Activated T-cell treated with anti-CD3 and anti-CD28 coated beads for 48 hours (primary cell): ENCODE measurements at regions not wholly inside any gene's neighbourhood (a gene's known extent, or its start where the extent isn't known, plus 50 kb on each side); places are given as distances from the start of the nearest gene placed in this dataset.

Experiments
- DNase-seq: peaks from one replicate; pipeline ENCODE4 v3.0.0-alpha.2; 2020; ENCODE audit warnings: low read depth

DNA sequence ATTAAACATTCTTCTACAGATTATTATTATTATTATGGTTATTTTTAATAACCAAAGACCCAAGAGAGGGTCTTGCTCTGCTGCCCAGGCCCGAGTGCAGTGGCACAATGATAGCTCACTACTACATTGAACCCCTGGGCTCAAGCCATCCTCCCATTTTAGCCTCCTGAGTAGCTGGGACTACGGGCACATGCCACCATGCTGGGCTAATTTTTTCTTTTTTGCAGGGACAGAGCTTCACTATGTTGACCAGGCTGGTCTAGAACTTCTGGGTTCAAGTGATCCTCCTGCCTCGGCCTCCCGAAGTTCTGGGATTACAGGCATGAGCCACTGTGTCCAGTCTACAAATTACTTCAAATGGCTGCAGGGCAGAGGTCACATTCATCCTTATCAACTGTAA lies 179.8 kb downstream of the KCNRG start:
- no peak for DNase-seq

GRCh38 chr13:50196118-50196517 lies 180.9 kb downstream of the KCNRG start:
- no peak for DNase-seq

DNA sequence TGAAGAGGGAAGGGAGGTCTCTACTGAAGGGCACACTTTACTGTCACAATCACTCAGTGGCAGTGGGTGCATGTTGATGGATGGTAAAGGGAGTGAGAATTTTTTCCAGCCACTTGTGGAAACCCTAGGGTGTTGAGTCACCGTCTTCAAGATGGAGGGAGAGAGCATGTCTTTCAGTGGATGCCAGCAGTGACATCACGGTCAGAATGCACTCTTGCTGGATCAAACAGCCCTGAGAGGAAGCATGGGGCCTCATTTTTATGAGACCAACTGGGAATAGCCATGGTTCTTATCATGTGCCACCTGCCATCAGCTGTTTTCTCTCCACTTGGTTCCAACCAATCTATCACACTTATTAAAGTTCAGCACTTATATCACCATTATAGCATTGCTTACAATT lies 182.5 kb downstream of the KCNRG start:
- no peak for DNase-seq

DNA sequence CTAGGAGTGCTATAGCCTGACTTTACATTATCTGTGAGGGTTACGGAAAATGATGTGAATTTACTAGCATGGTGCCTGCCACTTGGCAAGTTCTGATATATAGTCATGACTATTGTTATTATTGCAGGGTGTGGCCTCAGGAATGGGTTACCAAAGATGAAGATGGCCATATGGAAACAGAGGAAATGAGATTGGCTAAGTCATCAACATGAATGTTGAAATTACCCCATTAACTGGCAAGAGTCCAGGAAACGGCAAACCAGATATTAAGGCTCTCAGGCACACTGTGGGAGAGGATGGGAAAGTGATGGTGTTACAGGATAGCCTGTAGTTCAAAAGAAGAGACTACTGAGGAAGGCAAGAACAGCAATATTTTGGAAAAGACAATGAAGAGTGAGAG lies 183.3 kb downstream of the KCNRG start:
- no peak for DNase-seq

GRCh38 chr13:50200569-50200968 lies 185.3 kb downstream of the KCNRG start:
- no peak for DNase-seq

DNA sequence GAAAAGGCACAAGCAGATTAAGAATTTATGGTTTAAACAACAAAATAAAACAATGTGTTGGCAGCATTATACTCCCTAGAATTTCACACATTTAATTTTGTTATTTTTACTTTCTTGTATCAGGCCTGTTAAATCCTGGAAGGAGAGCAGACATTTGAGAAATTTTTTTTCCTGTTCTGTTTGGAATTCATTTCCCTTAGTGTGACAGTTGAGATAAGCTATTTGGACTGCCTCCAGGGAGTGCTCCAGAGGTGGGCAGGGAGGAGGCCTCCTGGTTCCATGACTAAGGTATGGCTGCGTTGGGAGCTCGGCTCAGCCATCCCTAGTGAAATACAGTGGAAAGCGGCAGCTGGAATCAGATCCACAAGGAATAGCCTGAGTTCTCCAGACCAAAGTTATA lies 185.7 kb downstream of the KCNRG start:
- no peak for DNase-seq

DNA sequence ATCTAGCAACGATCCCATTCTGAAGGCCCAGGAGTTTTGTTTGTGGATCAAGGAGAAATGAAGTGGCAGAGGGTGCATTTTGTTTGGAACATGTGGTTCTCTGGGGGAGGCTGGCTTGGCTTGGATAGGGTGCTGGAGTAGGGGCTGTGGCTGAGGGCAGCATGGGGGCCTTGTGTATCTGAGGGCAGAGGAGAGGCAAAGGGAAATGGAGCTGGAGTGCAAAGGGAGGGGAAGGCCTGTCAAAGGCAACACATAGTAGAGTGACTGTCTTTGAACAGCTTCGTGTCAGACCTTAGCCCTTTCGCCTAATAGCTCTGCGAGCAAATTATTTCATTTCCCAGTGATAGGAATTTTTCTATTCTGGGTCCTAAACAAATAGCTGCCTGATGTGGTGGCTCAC lies 187.2 kb downstream of the KCNRG start:
- DNase-seq, result no peak

DNA sequence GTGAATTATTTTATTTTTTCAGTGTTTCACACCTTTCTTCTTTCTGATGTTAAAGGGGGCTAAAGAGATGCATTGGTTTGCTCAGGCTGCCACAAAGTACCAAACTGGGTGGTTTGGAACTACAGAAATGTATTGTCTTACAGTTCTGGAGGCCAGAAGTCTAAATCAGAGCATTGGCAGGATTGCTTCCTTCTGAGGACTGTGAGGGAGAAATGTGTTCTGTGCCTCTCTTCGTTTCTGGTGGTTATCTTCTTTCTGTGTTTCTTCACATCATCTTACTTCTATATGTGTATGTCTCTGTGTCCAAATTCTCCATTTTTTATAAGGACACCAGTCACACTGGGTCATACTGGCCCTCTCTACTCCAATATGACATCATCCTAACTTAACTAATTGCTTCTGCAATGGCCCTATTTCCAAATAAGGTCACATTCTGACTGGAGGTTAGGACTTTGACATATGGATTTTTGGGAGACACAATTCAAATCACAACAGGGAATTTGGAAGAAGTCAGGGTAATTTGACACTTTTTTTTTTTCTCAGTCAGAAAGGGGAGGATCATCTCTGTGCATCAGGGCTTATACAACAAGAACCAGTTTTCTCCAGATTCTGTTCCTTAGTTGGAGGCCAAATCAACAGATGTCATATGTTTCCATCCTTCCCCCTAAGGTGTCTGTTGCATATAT lies 188.2 kb downstream of the KCNRG start:
- DNase-seq, result no peak

DNA sequence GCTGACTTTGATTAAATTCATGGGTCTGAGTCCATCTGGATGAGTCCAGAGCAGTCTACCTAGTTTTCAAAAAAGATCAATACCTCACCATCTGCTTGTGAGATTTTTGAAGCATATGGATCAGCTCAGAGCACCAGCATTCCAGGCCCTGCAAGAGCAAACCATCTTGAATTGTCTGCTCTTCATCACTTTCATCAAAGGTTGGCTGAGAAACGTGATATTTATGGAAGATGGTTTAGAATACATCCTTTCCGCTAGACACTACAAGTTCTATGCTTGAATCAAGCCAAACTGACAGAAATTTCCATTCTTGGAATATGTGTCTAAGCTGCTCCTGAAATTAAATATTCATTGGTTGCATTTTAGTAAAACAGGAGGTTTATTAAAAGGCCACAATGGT lies 190.3 kb downstream of the KCNRG start:
- no peak for DNase-seq

DNA sequence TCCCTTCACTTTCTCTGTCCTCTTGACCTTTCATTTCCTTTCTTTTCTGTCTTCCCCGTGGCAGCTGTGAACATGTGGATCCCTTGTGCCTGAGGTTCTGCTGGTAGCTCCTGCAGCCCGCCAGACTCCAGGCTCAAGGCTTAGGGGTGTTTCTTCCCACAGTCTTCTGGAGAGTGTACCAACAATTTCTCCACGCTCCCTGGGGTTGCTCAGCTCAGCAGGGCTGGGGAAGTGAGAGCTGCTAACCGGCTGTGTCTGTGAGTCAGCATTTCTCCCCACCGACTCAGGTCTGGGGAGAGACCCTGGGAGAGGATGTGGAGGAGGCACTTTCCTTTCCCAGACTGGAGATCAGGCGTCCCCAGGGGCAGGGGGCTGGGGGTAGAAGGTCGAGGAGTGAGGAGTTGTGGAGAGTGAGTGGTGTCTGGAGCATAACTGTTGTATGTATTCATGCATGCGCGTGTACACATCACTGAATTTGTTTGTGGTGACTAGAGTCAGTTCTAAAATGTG lies 193.6 kb downstream of the KCNRG start:
- no peak for DNase-seq

DNA sequence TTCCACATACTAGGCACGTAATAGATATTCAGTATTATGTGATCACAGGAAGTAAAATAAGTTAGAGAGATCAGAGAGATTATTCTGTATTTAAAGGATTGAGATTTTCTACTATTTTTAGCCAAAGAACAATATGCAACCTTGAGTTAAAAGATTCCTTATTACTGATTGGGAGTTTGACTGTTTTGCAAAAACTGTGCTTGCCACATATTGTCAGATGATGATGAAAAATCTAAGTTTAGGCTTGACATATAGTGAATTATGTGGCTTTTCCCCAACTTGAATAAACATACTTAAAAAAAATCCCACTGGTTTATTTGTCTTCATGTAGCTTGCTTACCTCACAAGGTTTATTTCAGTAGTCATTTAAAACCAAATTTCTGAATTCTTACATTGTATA lies 194.4 kb downstream of the KCNRG start:
- DNase-seq, result no peak

GRCh38 chr13:50213526-50213925 lies 198.3 kb downstream of the KCNRG start:
- no peak for DNase-seq

DNA sequence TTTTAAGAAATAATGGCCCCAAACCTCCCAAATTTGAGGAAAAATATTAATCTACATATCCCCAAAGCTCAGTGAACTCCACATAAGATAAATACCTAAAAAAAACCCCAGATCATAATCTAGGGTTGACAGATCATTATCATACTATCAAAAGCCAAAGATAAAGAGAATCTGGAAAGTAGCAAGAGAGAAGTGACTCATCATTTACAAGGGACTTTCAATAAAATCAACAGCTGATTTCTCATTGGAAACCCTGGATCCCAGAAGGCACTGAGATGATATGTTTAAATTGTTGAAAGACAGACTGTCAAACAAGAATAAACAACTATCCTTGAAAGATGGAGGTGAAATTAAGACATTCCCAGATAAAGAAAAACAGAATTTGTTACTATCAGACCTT lies 199.3 kb downstream of the KCNRG start:
- no peak for DNase-seq

DNA sequence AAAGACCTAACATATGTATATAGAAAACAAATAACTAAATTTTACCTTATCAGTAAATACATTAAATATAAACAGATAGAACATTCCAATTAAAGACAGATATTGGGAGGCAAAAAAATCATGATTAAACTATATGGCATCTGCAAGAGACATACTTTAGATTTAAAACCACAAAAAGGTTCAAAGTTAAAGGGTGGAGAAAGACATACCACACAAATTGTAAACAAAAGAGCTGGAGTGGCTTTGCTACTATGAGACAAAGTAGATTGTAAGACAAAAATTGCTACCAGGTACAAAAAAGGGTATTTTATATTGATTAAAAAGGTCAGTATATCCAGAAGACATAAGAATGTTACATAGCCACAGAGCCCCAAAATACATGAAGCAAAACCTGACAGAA lies 200.2 kb downstream of the KCNRG start:
- DNase-seq, result no peak

DNA sequence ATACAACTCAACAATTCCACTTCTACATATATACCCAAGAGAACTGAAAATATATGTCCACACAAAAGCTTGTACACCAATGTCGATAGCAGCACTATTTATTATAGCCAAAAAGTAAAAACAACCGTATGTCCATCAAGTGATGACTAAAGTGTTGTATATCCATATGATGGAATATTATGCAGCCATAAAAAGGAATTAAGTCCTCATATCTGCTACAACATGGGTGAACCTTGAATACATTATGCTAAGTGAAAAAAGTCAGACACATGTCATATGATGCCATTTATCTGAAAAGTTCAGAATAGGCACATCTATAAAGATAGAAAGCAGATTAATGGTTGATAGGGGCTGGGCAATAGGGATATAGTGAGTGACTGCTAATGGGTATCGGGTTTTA lies 204.5 kb downstream of the KCNRG start:
- no peak for DNase-seq

GRCh38 chr13:50220938-50221337 lies 205.7 kb downstream of the KCNRG start:
- no peak for DNase-seq

DNA sequence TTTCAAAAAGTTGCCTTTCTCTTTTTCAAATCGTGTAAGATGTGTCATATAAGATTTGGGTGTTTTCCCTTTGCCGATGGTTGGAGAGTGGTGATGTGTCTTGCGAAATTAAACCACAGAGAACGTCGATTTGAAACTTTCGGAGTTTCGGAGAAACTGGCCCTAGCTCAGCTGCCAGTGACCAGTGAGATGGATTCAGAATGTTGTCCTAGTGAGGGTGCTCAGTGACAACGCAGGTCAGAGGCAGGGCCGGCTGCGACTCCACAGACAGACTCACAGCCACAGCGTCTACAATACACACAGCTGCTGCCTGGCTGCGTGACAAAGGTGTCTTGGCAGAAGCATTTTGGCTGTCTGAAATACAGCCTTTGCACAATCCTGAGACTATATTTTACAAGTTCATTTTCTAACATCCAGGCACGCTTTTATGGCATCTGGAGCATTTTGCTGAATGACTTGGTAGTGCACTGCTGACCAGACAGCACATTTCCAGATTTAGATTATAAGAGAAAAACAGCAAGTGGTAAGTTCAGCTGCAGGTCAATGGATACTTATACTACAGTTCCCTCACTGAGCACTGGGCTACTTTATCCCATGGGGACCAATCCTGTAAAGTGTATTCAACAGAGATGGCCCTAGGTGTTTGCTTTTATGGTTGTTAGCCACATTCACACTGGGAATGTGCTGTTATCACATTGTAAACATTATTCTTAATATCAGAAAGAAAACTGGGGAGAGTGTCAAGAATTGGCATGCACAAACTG lies 207.5 kb downstream of the KCNRG start:
- DNase-seq, result no peak

DNA sequence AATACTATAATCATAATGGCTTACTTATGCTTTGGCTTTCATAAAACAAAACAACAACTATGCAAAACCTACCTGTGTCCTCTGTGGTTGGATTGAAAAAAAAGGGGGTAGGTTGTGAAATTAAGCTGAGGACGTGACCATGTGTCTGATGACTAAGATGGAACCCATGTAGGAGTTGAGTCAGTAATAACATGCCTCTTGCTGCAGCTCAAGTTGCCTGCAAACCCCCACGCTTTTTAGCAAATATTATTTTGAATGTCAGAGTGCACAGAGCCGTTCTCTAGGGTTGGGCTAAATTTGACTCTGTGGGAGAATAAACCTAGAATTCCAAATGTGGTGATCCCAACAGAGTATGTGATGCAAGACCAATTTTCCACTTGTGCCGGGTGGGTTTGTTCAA lies 209.3 kb downstream of the KCNRG start:
- DNase-seq, result no peak

- DNase-seq, result no peak
Measured at GRCh38 chr13:50225193-50226155, 210.2 kb downstream of the KCNRG start.

DNA sequence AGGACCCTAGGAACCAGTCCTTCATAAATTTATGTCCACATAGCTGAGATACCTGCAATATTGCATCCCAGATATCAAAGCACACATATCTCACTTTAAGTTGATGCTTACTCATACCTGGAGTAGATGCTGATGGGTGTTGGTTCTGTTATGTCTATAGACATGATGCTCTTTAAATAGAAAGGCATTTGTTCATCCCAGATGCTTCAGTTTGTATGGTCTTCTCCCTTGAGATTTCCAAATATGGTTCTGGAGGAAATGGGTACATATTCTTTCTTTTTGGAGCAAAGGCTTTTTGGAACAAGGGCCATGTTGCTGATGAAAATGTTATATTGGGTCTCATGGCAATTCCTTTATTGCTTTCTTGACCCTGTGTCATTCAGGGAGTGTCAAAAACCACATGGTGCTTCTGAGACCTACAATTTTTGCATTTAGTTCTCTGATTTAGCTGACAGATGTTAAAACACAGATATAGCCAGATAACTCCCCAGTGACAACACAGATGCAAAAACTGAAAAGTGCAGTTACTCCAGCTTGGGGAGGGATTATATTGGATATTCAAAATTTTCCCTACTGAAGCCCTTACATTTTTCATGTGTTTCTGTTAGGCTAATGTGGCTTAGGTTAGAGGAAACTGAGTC lies 211.4 kb downstream of the KCNRG start:
- DNase-seq, result no peak

DNA sequence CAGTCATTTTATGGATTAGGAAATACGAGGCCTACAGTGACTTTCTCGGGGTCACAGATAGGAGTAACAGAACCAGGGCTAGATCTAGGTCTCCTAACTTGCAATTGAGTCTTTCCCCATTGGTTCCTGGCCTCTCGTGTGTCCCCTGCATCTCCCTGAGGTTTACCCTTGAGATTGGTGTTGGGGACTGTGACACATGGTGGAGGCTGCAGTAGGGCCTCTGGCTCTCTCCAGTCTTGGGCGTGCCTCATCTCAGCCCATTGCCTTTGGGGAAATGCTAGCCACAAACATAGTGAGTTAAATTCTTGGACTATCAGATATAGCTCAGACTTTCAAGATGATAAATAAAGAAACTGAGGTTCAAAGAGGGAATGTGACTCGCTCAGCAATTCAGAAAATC lies 212.1 kb downstream of the KCNRG start:
- peak; percentile 37 for DNase-seq

DNA sequence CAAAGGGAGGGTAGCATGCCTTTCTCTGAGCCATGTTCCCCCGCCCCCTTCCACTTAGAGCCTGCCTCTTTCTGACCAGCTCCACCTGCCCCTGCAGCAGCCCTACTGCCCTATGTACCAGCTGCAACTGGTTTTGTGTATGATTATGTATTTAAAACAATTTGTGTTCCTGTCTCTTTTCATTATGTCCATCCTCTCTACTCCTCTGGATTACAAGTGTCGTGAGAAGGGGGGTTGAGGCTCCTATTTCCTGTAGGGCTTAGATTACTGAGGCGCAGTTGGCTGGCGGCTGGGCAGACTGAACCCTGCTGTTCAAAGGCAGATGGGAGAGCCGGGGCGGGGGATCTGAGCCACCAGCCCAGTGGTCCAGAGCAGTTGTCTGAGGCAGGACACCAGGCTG lies 213.3 kb downstream of the KCNRG start:
- no peak for DNase-seq
